HT-29 (cell line): ENCODE measurements at regions not wholly inside any gene's neighbourhood (a gene's known extent, or its start where the extent isn't known, plus 50 kb on each side); places are given as distances from the start of the nearest gene placed in this dataset.
"Not testable (repeated sequence)": the region's sequence is repeated elsewhere in the genome, so short reads cannot be mapped to it uniquely, and the experiment has no call there.

Source experiments
- DNase-seq: peaks from one replicate; pipeline ENCODE4 v3.0.0-alpha.2; 2015; ENCODE audit warnings: low spot score

- no peak for DNase-seq
Measured at GRCh38 chr1:189697113-189697512, 780.6 kb downstream of the BRINP3 start.

GRCh38 chr1:189701606-189702005 lies 776.1 kb downstream of the BRINP3 start:
- DNase-seq, result no peak

- DNase-seq, result no peak
Measured at GRCh38 chr1:189706594-189706993, 771.1 kb downstream of the BRINP3 start.

GRCh38 chr1:189708674-189709073 lies 769.0 kb downstream of the BRINP3 start:
- peak; percentile 40 for DNase-seq

- not testable (repeated sequence) for DNase-seq
Measured at GRCh38 chr1:189718147-189718795, 759.4 kb downstream of the BRINP3 start.

GRCh38 chr1:189726806-189727205 lies 750.9 kb downstream of the BRINP3 start:
- DNase-seq, result no peak

- no peak for DNase-seq
Measured at GRCh38 chr1:189751311-189751710, 726.4 kb downstream of the BRINP3 start.

GRCh38 chr1:189752461-189752995 lies 725.1 kb downstream of the BRINP3 start:
- no peak for DNase-seq

- DNase-seq, result not testable (repeated sequence)
Measured at GRCh38 chr1:189755100-189755499, 722.6 kb downstream of the BRINP3 start.

GRCh38 chr1:189764391-189765320 lies 713.0 kb downstream of the BRINP3 start:
- no peak for DNase-seq

- no peak for DNase-seq
Measured at GRCh38 chr1:189769448-189769847, 708.2 kb downstream of the BRINP3 start.

GRCh38 chr1:189774721-189775287 lies 702.9 kb downstream of the BRINP3 start:
- no peak for DNase-seq

GRCh38 chr1:189775343-189775742 lies 702.3 kb downstream of the BRINP3 start:
- DNase-seq, result no peak

GRCh38 chr1:189779034-189779433 lies 698.6 kb downstream of the BRINP3 start:
- no peak for DNase-seq

- DNase-seq, result no peak
Measured at GRCh38 chr1:189782295-189782694, 695.4 kb downstream of the BRINP3 start.

GRCh38 chr1:189783456-189783855 lies 694.2 kb downstream of the BRINP3 start:
- no peak for DNase-seq

GRCh38 chr1:189786761-189787160 lies 690.9 kb downstream of the BRINP3 start:
- no peak for DNase-seq

- DNase-seq, result no peak
Measured at GRCh38 chr1:189787201-189787600, 690.5 kb downstream of the BRINP3 start.

- DNase-seq, result no peak
Measured at GRCh38 chr1:189790335-189790734, 687.3 kb downstream of the BRINP3 start.

- no peak for DNase-seq
Measured at GRCh38 chr1:189803364-189803763, 674.3 kb downstream of the BRINP3 start.

GRCh38 chr1:189804352-189804751 lies 673.3 kb downstream of the BRINP3 start:
- no peak for DNase-seq

GRCh38 chr1:189805735-189806134 lies 671.9 kb downstream of the BRINP3 start:
- DNase-seq, result peak; percentile 18
